ENCODE measurements at regions not wholly inside any gene's neighbourhood (a gene's known extent, or its start where the extent isn't known, plus 50 kb on each side); places are given as distances from the start of the nearest gene placed in this dataset.

DNA sequence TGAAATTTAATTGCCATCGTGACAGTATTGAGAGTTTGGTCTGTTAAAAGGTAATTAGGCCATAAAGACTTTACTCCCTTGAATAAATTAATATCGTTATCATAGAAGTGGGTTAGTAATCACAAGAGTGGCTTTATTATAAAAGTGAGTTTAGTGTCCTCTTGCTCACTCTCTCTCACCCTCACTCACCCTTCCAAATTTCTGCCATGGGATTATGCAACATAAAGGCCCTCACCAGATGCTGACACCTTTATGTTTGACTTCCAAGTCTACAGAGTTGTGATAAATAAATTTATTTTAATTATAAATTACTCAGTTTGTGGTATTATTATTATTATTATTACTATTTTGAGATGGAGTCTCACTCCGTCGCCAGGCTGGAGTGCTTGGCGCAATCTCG lies 1070.8 kb downstream of the PCDH18 start:
- TF ChIP-seq, protein P1, sequence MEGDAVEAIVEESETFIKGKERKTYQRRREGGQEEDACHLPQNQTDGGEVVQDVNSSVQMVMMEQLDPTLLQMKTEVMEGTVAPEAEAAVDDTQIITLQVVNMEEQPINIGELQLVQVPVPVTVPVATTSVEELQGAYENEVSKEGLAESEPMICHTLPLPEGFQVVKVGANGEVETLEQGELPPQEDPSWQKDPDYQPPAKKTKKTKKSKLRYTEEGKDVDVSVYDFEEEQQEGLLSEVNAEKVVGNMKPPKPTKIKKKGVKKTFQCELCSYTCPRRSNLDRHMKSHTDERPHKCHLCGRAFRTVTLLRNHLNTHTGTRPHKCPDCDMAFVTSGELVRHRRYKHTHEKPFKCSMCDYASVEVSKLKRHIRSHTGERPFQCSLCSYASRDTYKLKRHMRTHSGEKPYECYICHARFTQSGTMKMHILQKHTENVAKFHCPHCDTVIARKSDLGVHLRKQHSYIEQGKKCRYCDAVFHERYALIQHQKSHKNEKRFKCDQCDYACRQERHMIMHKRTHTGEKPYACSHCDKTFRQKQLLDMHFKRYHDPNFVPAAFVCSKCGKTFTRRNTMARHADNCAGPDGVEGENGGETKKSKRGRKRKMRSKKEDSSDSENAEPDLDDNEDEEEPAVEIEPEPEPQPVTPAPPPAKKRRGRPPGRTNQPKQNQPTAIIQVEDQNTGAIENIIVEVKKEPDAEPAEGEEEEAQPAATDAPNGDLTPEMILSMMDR (IDR thresholded peaks at IDR 0.05; ENCODE audit: insufficient read depth, low read length): no peak
- no peak for TF ChIP-seq POLR2AphosphoS5 (IDR thresholded peaks at IDR 0.05; ENCODE audit: low read depth)

Data from HL-60 (cell line).